ENCODE measurements at regions not wholly inside any gene's neighbourhood (a gene's known extent, or its start where the extent isn't known, plus 50 kb on each side); places are given as distances from the start of the nearest gene placed in this dataset.

- peak; percentile 74 for FAIRE-seq
- Histone ChIP-seq H3K36me3 (ENCODE audit: control insufficient read depth in 2 of 4, insufficient read depth in 4 of 4, low read length in 3 of 4) (no peaks in the 10 kb centered on the region), H3K27ac (ENCODE audit: low read depth, low read length) (no peak overlapping the region), H3K9ac (replicated peaks in 1 of 4; ENCODE audit: extremely low read depth in 1 of 4, low read depth in 3 of 4, low read length in 3 of 4) (no peak overlapping the region; a peak in 1 of 7 replicates), H3K79me2 (ENCODE audit: control insufficient read depth in 1 of 2, insufficient read depth in 2 of 2, low read length in 2 of 2) (no peaks in the 10 kb centered on the region), H4K5ac (ENCODE audit: insufficient read length, low read depth, low read length) (no peak overlapping the region), H4K8ac (ENCODE audit: extremely low read depth, insufficient read depth, low read length) (no peak overlapping the region), H2AFZ (ENCODE audit: low read length) (peak overlapping the region; percentile 81), H3K4me1 (replicated peaks in 1 of 4; ENCODE audit: control insufficient read depth in 3 of 4, insufficient read depth in 4 of 4, low read length in 3 of 4) (peaks cover 0 to 18% (median 8%) of the 10 kb centered on the region in 4 experiments; a peak in 4 of 7 replicates), H2AK5ac (ENCODE audit: low read depth, low read length) (no peak overlapping the region; the same call in 1 of the 2 replicates), H3K23me2 (ENCODE audit: low read depth, low read length) (no peaks in the 10 kb centered on the region), H3K56ac (replicated peaks; ENCODE audit: insufficient read length, low read depth, low read length) (no peak overlapping the region), H3K4ac (replicated peaks; ENCODE audit: insufficient read length, low read depth, low read length) (no peak overlapping the region), H3K9me3 (ENCODE audit: insufficient read depth in 2 of 2, low read depth in 1 of 2, low read length in 1 of 2) (no peaks in the 10 kb centered on the region), H4K20me1 (replicated peaks in 1 of 2; ENCODE audit: control insufficient read depth in 1 of 2, insufficient read depth in 2 of 2, low read length in 2 of 2) (no peaks in the 10 kb centered on the region), H2BK15ac (ENCODE audit: low read length) (no peak overlapping the region), H3K4me2 (ENCODE audit: insufficient read depth in 1 of 2, low read depth in 2 of 2, low read length in 2 of 2) (no peak overlapping the region), H3K79me1 (ENCODE audit: low read depth, low read length) (no peaks in the 10 kb centered on the region), H3K4me3 (ENCODE audit: extremely low read depth in 1 of 4, insufficient read depth in 2 of 4, low read depth in 3 of 4, low read length in 4 of 4) (no peak overlapping the region), H3K14ac (ENCODE audit: insufficient read length) (no peak overlapping the region), H3K23ac (ENCODE audit: insufficient read length) (no peak overlapping the region), H2BK5ac (ENCODE audit: low read depth, low read length) (peak overlapping the region; percentile 76; the same call in 1 of the 2 replicates), H2BK12ac (ENCODE audit: low read depth, low read length) (peak overlapping the region; percentile 85), H2BK20ac (ENCODE audit: low read length) (peak overlapping the region; percentile 73; the same call in 1 of the 2 replicates), H3K27me3 (replicated peaks in 1 of 4; ENCODE audit: control insufficient read depth in 3 of 4, extremely low read depth in 1 of 4, insufficient read depth in 3 of 4, low read length in 3 of 4) (no peaks in the 10 kb centered on the region), H2BK120ac (replicated peaks; ENCODE audit: low read depth, low read length) (no peak overlapping the region), H4K91ac (replicated peaks; ENCODE audit: insufficient read length, low read length) (peak overlapping the region; percentile 2), H3K18ac (ENCODE audit: extremely low read depth, low read length) (peak overlapping the region; percentile 62)
- WGBS, 2 experiments (ENCODE audit: extremely low coverage in 1 of 2, insufficient coverage in 1 of 2, insufficient read length in 1 of 2, insufficient replicate concordance in 2 of 2, low coverage in 1 of 2, low lambda C conversion rate in 2 of 2, missing lambda C conversion rate in 1 of 2): 86% methylated on average over 11 of the region's 11 CpGs; no CpG with 5 or more reads in 1 of the 2 experiments
- CTCF ChIA-PET (ENCODE audit: partially characterized antibody): interaction anchor here (1.7 to 2.2 kb wide), 4 partner anchors 14 to 250 kb away, joined by 4 to 7 read pairs (median 4); no protein-coding TSS in a partner anchor
- DNase-seq (ENCODE audit: low read depth in 1 of 2, low spot score in 2 of 2): no peak
- POLR2A ChIA-PET (ENCODE audit: partially characterized antibody): no interaction called here
- TF ChIP-seq JUN (IDR thresholded peaks at IDR 0.05; ENCODE audit: low read depth, low read length) (no peak), ASH2L (IDR thresholded peaks at IDR 0.05; ENCODE audit: low read length) (no peak), FOSL1 (IDR thresholded peaks at IDR 0.05; ENCODE audit: insufficient read depth, low read depth, low read length) (no peak), GTF2F1 (IDR thresholded peaks at IDR 0.05; ENCODE audit: borderline replicate concordance, low read depth, low read length) (no peak), RXRA (IDR thresholded peaks at IDR 0.05; ENCODE audit: insufficient read depth, low read depth, low read length) (no peak), POU5F1 (IDR thresholded peaks at IDR 0.05; ENCODE audit: low read depth, low read length) (no peak), YY1 (IDR thresholded peaks at IDR 0.05; ENCODE audit: low read depth, low read length) (no peak), CEBPB (IDR thresholded peaks at IDR 0.05; ENCODE audit: low read depth, low read length) (no peak), SIRT6 (IDR thresholded peaks at IDR 0.05; ENCODE audit: low read length) (no peak), RBBP5 (IDR thresholded peaks at IDR 0.05; ENCODE audit: borderline replicate concordance, low read depth, low read length) (no peak), TAF7 (optimal IDR thresholded peaks at IDR 0.05; ENCODE audit: borderline replicate concordance, low read depth, low read length) (no peak), EP300 (IDR thresholded peaks at IDR 0.05; ENCODE audit: borderline replicate concordance in 1 of 2, low read depth in 2 of 2, low read length in 2 of 2) (no peak), SIX5 (IDR thresholded peaks at IDR 0.05; ENCODE audit: low read depth, low read length) (no peak)
Observed at GRCh38 chr18:31243740-31244512, 74.0 kb upstream of the DSG1 start.

All from H1 (cell line).